Left renal pelvis (tissue), 4 donors: ENCODE measurements at regions not wholly inside any gene's neighbourhood (a gene's known extent, or its start where the extent isn't known, plus 50 kb on each side); places are given as distances from the start of the nearest gene placed in this dataset.

ENCODE experiments used
- DNase-seq, 4 donors: peaks; one replicate each; pipeline ENCODE4 v3.0.0-alpha.2; 2013; ENCODE audit warnings: low read depth in 4 of 4, low spot score in 3 of 4

- no peak for DNase-seq
These were observed 261.7 kb downstream of the BUD13 start for GRCh38 chr11:116510886-116511650.

DNA sequence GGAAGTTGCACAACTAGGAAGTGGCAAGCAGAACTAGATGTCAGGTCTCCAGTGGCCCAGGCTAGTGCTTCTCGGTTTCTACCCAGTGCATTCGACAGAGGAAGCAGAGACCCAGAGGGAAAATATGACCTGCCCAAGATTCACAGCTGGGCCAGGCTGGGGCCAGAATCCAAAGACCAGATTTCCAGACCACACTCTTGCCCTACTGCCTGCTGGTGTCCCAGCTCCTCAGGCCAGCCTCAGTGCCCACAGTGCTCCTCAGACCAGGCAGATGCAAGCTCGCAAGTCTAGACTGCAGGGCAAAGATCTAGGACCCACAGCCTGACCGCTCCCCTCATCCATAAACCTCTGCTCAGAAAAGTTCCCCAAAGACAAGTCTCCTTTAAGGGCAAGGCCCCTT, 262.6 kb downstream of the BUD13 start:
- no peak for DNase-seq

GRCh38 chr11:116509551-116509950, 263.2 kb downstream of the BUD13 start:
- DNase-seq: no peak

DNA sequence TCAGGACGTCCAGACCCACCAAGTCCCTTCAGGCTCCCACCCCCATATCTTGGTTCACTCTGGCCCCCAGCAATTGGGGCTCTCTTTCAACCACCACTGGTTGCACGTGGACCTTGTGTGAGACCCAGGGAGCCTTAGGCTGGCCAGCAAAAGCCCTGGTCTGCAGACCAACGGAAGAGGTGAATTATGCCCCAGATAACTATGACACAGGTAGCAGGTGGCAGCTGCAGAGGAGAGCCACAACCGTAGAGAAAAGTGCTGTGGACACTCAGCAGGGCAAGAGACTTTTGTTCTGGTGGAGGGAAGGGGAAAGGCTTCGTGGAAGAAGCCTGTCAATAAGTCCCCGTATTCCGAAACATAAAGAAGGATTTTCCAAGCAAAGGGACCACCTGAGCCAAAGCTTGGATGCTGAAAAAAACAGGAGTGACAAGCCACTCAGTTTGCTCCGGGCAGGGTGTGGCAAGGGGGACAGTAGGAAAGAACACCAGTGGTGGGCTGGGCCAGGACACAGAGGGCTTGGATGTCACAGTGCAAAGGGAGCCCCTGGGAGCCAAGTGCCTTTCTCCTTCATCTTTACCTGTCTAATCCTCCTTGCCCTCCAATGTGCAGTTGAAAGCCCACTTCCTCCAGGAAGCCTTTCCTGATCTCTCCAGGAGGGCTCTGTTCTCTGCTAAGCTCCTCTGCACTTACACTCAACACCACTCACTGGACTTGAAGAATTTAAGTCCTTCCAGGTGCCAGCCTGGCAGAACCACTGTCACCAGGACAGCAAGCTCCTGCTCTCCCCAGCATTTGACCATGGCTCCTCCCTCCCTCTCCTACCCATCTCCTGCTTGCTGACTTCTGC, 264.7 kb downstream of the BUD13 start:
- DNase-seq: no peak

- DNase-seq: no peak
These were observed 265.8 kb downstream of the BUD13 start for GRCh38 chr11:116507016-116507415.

DNA sequence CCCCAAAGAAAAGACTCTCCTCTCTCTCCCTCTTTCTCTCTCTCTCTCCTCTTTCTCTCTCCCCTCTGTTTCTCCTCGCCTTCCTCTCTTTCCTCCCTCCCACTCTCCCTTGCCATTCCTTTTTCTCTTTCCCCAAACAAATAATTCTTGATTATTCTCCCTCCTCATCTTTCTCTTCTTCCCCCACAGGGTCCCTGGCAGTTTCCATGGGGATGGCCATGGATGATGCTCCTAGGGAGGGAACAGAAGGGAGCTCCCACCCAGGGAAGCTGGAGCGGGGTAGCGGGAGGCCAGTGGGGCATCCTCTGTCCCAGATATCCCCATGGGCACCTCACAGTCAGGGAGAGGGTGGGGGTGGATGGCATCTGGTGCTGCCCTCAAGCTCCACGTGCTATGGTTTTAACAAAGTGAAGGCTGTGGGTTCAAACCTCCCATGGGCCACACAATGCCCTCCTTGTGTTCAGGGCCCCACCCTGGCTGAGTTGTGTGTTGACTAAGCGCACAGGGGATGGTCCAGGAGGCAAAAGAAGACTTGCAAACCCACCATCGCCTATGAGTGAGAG, 266.4 kb downstream of the BUD13 start:
- no peak for DNase-seq

- no peak for DNase-seq
These were observed 267.2 kb downstream of the BUD13 start for GRCh38 chr11:116505298-116506262.

- no peak for DNase-seq
These were observed 268.1 kb downstream of the BUD13 start for GRCh38 chr11:116504541-116505297.

GRCh38 chr11:116503216-116504160, 269.3 kb downstream of the BUD13 start:
- no peak for DNase-seq

DNA sequence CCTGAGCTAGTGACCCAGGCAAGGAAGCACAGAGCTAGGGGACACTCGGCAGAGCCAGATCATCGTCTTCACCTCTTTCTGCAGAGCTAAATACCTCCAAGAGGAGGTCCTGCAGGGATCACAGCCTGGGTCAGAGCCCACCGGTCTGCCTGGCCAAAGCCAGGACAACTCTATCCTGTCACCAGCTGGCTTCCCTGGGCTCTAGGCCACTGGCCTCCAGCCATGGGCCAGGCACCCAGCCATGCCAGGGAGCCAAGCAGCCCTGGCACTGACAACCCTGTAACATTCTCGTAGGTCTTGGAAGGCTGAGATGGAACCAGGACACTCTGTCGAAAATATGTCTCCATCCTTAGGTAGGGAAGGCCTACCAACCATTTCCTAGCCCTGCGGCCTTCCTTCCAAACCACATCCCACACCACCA, 270.1 kb downstream of the BUD13 start:
- no peak for DNase-seq

DNA sequence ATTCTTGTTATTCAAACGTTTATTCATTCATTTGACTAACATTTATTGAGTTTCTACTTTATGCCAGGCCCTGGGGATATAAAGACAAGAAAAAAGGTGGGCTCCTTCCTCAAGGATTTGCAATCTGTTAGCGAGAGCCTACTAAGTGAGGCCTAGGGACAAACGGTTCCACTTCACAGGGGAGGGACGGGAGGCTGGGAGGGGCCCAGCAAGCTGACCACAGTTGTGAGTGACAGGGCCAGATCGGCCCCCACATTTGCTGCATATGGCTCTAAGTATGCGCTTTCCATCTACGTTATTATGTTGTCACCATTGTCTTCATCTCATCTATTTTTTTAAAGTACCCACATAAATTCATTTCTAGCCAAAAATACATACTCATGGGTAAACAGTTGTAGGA, 271.1 kb downstream of the BUD13 start:
- DNase-seq: no peak

- DNase-seq: no peak
These were observed 271.7 kb downstream of the BUD13 start for GRCh38 chr11:116500947-116501602.

DNA sequence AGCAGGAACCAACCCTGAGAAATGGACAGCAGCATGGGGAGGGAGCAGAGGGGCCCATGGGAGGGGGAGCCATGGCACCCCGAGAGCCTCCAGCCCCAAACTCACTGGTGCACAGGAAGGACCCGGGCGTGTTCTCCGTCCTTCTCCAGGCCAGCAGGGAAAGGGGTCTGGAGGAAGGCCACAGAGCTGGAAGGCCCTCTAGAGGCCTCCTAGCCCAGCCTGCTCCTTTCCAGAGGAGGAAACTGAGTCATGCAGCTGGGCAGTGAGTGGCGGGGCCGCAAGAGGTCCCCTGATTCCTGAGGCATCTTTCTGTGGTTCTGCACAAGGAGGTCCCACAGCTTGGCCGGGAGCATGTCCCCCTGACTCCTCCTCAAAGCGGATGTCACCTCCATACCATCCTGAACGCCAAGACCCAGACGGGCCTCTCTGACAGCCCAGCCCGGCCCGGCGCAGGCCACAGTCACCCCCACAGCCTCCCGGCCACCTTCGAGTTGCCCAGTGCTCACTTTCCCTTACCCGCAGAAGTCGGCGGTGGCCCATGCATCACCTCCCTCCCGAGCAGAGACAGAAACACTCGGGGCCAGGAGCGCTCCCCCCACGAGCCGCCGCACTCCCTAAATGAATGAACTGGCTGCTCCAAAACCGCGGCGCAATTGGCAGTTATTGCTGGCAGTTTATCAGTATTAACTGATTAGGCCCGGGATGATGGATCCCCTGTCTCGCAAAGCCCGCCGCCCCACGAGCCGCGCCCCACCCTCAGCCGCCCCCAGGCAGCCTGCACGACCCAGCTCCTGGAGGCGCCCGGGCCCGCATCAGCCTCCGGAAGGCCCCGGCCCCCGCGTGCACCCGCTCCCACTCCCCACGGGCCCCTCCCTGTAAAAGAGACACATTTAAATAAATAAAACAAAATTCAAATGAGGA, 272.5 kb downstream of the BUD13 start:
- no peak for DNase-seq

DNA sequence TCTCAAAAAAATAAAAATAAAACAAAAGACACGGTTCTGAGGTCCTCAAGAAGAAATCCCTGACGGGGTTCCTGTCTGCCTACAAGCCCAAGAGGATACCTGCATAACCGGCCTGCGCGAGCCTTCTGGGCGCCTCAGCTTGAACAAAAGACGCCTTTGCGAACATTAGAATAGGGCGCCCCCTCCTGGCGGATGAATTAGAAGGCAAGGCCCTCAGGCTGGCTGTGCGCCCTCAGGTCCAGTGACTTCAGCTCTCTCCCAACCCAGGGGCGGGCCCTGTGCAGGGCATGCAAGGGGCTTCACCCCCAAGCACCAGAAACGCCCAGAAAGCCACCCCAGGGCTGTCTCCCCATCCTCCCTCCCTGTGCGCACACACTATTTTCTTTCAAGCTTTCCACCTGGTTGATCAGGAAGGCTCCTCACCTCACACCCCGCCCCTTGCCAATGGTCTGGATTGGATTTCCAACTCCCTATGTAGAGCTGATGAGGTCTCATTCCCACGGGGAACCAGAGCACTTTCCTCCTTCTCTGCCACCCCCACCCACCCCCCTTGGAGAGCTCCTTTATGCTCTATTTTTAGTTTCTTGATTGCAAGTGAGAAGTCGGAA, 273.3 kb downstream of the BUD13 start:
- peak; percentile 52 to 80 (median 72) for DNase-seq

DNA sequence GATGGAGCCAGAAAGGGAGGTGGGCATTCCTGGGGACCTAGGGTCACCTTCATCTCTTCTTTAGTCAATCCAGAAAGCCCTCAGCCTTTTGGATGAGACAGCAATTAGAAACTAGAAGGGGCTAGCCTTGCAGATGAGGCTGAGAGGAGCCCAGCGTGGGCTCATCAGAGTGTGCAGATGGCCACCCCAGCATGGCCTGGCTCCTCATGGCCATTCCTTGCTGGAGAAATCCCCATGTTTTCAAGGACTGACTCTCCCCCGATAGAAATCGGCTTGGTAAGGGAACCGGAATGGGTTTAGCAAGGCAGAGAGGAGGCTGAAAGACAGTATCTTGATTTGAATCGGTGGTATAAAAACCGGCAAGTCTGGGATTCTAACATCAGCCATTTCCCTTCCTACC, 274.6 kb downstream of the BUD13 start:
- DNase-seq: no peak

- DNase-seq: no peak
These were observed 280.2 kb downstream of the BUD13 start for GRCh38 chr11:116492600-116492999.
